ENCODE measurements at regions not wholly inside any gene's neighbourhood (a gene's known extent, or its start where the extent isn't known, plus 50 kb on each side); places are given as distances from the start of the nearest gene placed in this dataset.

DNA sequence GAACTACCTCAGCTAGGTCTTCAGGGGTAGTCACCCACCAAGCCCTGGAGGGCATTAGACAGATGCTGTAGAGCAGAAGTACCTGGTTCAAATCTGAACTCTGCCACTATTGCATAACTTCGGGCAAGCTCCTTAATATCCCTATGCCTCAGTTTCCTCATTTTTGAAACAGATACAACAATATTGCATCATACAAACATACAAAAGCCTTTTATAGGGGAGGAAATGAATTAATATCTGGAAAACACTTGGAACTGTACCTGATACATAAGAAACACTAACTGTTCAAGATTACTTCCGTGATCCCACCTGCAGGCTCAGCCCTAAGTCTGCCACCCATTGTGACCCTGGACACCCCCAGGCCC lies 166.1 kb downstream of the EFNB1 start:
- TF ChIP-seq GABPA (IDR thresholded peaks at IDR 0.05; ENCODE audit: low read depth), result no peak
- TF ChIP-seq, protein P1, sequence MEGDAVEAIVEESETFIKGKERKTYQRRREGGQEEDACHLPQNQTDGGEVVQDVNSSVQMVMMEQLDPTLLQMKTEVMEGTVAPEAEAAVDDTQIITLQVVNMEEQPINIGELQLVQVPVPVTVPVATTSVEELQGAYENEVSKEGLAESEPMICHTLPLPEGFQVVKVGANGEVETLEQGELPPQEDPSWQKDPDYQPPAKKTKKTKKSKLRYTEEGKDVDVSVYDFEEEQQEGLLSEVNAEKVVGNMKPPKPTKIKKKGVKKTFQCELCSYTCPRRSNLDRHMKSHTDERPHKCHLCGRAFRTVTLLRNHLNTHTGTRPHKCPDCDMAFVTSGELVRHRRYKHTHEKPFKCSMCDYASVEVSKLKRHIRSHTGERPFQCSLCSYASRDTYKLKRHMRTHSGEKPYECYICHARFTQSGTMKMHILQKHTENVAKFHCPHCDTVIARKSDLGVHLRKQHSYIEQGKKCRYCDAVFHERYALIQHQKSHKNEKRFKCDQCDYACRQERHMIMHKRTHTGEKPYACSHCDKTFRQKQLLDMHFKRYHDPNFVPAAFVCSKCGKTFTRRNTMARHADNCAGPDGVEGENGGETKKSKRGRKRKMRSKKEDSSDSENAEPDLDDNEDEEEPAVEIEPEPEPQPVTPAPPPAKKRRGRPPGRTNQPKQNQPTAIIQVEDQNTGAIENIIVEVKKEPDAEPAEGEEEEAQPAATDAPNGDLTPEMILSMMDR (IDR thresholded peaks at IDR 0.05; ENCODE audit: insufficient read depth, low read length), result no peak
- no peak for TF ChIP-seq POLR2AphosphoS5 (IDR thresholded peaks at IDR 0.05; ENCODE audit: low read depth)
- TF ChIP-seq, protein P2, sequence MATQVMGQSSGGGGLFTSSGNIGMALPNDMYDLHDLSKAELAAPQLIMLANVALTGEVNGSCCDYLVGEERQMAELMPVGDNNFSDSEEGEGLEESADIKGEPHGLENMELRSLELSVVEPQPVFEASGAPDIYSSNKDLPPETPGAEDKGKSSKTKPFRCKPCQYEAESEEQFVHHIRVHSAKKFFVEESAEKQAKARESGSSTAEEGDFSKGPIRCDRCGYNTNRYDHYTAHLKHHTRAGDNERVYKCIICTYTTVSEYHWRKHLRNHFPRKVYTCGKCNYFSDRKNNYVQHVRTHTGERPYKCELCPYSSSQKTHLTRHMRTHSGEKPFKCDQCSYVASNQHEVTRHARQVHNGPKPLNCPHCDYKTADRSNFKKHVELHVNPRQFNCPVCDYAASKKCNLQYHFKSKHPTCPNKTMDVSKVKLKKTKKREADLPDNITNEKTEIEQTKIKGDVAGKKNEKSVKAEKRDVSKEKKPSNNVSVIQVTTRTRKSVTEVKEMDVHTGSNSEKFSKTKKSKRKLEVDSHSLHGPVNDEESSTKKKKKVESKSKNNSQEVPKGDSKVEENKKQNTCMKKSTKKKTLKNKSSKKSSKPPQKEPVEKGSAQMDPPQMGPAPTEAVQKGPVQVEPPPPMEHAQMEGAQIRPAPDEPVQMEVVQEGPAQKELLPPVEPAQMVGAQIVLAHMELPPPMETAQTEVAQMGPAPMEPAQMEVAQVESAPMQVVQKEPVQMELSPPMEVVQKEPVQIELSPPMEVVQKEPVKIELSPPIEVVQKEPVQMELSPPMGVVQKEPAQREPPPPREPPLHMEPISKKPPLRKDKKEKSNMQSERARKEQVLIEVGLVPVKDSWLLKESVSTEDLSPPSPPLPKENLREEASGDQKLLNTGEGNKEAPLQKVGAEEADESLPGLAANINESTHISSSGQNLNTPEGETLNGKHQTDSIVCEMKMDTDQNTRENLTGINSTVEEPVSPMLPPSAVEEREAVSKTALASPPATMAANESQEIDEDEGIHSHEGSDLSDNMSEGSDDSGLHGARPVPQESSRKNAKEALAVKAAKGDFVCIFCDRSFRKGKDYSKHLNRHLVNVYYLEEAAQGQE (IDR thresholded peaks at IDR 0.05; ENCODE audit: insufficient replicate concordance, low read depth), result no peak
- no peak for TF ChIP-seq SPI1 (IDR thresholded peaks at IDR 0.05; ENCODE audit: borderline replicate concordance, low read depth)

Measured in HL-60 (cell line).